Hepatocyte (in vitro differentiated cells): ENCODE measurements at regions not wholly inside any gene's neighbourhood (a gene's known extent, or its start where the extent isn't known, plus 50 kb on each side); places are given as distances from the start of the nearest gene placed in this dataset.

ENCODE experiments used
- DNase-seq: peaks from one replicate; pipeline ENCODE4 v3.0.0-alpha.2; 2016; ENCODE audit warnings: low spot score
- H2AFZ ChIP-seq: fragments of 200-600 bp; sonication (generic); 2 replicates; pipeline ENCODE4 v1.6.0; 2016; ENCODE audit warnings: antibody characterized with exemption, mild to moderate bottlenecking
- H3K27ac ChIP-seq: fragments of 200-600 bp; sonication (generic); 2 replicates; pipeline ENCODE4 v1.5.1; 2016; ENCODE audit warnings: mild to moderate bottlenecking
- H3K27me3 ChIP-seq: fragments of 200-600 bp; sonication (generic); 2 replicates; pipeline ENCODE4 v1.6.1; 2016
- H3K36me3 ChIP-seq: fragments of 200-600 bp; sonication (generic); replicated peaks from 2 replicates; pipeline ENCODE4 v1.5.1; 2016; ENCODE audit warnings: low read depth; ENCODE audit not compliant: insufficient read depth
- H3K4me1 ChIP-seq: fragments of 200-600 bp; sonication (generic); 2 replicates; pipeline ENCODE4 v1.5.1; 2016; ENCODE audit warnings: mild to moderate bottlenecking, moderate library complexity; ENCODE audit not compliant: insufficient read depth
- H3K4me2 ChIP-seq: fragments of 200-600 bp; sonication (generic); 2 replicates; pipeline ENCODE4 v1.6.0; 2016
- H3K4me3 ChIP-seq: fragments of 200-600 bp; sonication (generic); 2 replicates; pipeline ENCODE4 v1.5.1; 2016; ENCODE audit warnings: mild to moderate bottlenecking
- H3K79me2 ChIP-seq: fragments of 200-600 bp; sonication (generic); 2 replicates; pipeline ENCODE4 v1.6.0; 2017; ENCODE audit warnings: mild to moderate bottlenecking
- H3K9me2 ChIP-seq: fragments of 200-600 bp; sonication (generic); replicated peaks from 2 replicates; pipeline ENCODE4 v1.6.0; 2017; ENCODE audit warnings: mild to moderate bottlenecking; ENCODE audit not compliant: insufficient read depth
- H3K9me3 ChIP-seq: fragments of 200-600 bp; sonication (generic); 2 replicates; pipeline ENCODE4 v1.5.1; 2016; ENCODE audit warnings: low read depth, mild to moderate bottlenecking
- H4K20me1 ChIP-seq: fragments of 200-600 bp; sonication (generic); 2 replicates; pipeline ENCODE4 v1.6.0; 2016; ENCODE audit warnings: mild to moderate bottlenecking; ENCODE audit not compliant: insufficient read depth, poor library complexity, severe bottlenecking
- EZH2 ChIP-seq: fragments of 200-600 bp; sonication (generic); IDR thresholded peaks from 2 replicates; pipeline ENCODE4 v1.6.1; 2016; ENCODE audit warnings: antibody characterized with exemption, mild to moderate bottlenecking, borderline replicate concordance
- EZH2phosphoT487 ChIP-seq: fragments of 200-600 bp; sonication (generic); IDR thresholded peaks from one replicate; pipeline ENCODE4 v1.6.1; 2018; ENCODE audit warnings: antibody characterized with exemption, mild to moderate bottlenecking, low read depth, moderate library complexity; ENCODE audit not compliant: unreplicated experiment, severe bottlenecking
- WGBS: methylation state at CpG from one replicate; pipeline ENCODE4 v1.1.6; 2016; ENCODE audit warnings: low lambda C conversion rate; ENCODE audit errors: missing lambda C conversion rate; 5-methylcytosine and 5-hydroxymethylcytosine counted together
- TF ChIP-seq, protein P1 (sequence below): fragments of 200-600 bp; sonication (generic); IDR thresholded peaks from 2 replicates; pipeline ENCODE4 v1.5.1; 2016; ENCODE audit warnings: antibody characterized with exemption, mild to moderate bottlenecking; ENCODE audit not compliant: poor library complexity

DNA sequence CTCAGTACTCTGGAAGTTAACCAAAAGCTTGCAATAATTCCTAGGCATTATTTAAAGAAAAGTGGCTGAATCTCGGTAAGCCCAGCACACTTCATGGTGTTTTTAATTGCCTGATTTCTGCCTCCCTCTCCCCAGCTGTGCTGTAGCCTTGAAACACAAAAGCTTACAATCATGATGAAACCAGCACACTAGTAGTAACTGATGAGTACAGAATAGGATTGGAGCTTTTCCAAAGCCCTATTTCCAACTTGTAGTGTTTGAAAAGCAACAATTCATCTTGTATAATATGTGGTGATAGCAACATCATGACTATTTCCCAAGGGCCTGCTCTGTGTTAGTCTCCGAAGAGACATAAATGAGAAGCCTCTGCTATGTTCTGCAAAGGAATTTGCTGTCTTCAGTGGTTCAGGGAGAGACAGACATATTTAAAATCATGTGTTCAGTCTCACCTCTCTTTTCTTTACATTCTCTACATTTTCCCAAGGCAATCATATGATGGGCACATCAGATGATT lies 1015.0 kb downstream of the BCL11A start:
- TF ChIP-seq EZH2 (no peak), EZH2phosphoT487 (no peak)
- TF ChIP-seq, protein P1, sequence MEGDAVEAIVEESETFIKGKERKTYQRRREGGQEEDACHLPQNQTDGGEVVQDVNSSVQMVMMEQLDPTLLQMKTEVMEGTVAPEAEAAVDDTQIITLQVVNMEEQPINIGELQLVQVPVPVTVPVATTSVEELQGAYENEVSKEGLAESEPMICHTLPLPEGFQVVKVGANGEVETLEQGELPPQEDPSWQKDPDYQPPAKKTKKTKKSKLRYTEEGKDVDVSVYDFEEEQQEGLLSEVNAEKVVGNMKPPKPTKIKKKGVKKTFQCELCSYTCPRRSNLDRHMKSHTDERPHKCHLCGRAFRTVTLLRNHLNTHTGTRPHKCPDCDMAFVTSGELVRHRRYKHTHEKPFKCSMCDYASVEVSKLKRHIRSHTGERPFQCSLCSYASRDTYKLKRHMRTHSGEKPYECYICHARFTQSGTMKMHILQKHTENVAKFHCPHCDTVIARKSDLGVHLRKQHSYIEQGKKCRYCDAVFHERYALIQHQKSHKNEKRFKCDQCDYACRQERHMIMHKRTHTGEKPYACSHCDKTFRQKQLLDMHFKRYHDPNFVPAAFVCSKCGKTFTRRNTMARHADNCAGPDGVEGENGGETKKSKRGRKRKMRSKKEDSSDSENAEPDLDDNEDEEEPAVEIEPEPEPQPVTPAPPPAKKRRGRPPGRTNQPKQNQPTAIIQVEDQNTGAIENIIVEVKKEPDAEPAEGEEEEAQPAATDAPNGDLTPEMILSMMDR = no peak
- DNase-seq = peak; percentile 19
- Histone ChIP-seq H3K27ac (peak overlapping the region; percentile 42), H3K79me2 (no peaks in the 10 kb centered on the region), H3K4me1 (no peaks in the 10 kb centered on the region), H4K20me1 (no peaks in the 10 kb centered on the region), H3K4me2 (peak overlapping the region; percentile 16), H2AFZ (no peak overlapping the region), H3K27me3 (no peaks in the 10 kb centered on the region), H3K36me3 (no peaks in the 10 kb centered on the region), H3K9me2 (no peaks in the 10 kb centered on the region), H3K9me3 (no peaks in the 10 kb centered on the region), H3K4me3 (no peak overlapping the region)
- 79% methylated on average over 2 of the region's 2 CpGs for WGBS

DNA sequence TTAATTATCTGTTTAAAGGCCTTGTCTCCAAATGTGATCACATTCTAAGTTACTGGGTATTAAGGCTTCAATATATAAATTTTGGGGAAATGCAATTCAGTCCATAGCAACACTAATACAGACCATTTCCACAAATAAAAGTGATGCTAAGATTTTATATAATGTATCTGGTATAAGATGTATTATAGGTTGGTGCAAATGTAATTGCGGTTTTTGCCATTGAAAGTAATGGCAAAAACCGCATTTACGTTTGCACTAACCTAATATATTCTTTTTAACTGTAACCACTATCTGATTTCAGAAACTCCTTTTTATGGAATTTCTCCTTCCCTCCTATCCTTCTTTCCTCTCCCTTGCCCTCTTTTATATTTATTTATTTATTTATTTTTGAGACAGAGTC lies 1020.6 kb downstream of the BCL11A start:
- Histone ChIP-seq H3K4me1 (no peaks in the 10 kb centered on the region), H3K9me3 (no peaks in the 10 kb centered on the region), H3K27ac (no peak overlapping the region), H3K79me2 (no peaks in the 10 kb centered on the region), H3K27me3 (no peaks in the 10 kb centered on the region), H2AFZ (no peak overlapping the region), H3K36me3 (no peaks in the 10 kb centered on the region), H3K9me2 (no peaks in the 10 kb centered on the region), H3K4me3 (no peak overlapping the region), H4K20me1 (no peaks in the 10 kb centered on the region), H3K4me2 (no peak overlapping the region)
- 96% methylated on average over 3 of the region's 3 CpGs for WGBS
- TF ChIP-seq, protein P1 = no peak
- TF ChIP-seq EZH2 (no peak), EZH2phosphoT487 (no peak)
- no peak for DNase-seq

- Histone ChIP-seq H3K4me2 (no peak overlapping the region), H3K27me3 (no peaks in the 10 kb centered on the region), H3K4me1 (no peaks in the 10 kb centered on the region), H3K36me3 (no peaks in the 10 kb centered on the region), H4K20me1 (no peaks in the 10 kb centered on the region), H3K9me2 (no peaks in the 10 kb centered on the region), H3K27ac (no peak overlapping the region), H3K79me2 (no peaks in the 10 kb centered on the region), H2AFZ (no peak overlapping the region), H3K4me3 (no peak overlapping the region), H3K9me3 (no peaks in the 10 kb centered on the region)
- no peak for DNase-seq
- TF ChIP-seq EZH2phosphoT487 (no peak), EZH2 (no peak)
- TF ChIP-seq, protein P1 = no peak
- WGBS = 42% methylated on average over 1 of the region's 1 CpG
These were observed 1023.2 kb downstream of the BCL11A start for GRCh38 chr2:59530258-59530657.

DNA sequence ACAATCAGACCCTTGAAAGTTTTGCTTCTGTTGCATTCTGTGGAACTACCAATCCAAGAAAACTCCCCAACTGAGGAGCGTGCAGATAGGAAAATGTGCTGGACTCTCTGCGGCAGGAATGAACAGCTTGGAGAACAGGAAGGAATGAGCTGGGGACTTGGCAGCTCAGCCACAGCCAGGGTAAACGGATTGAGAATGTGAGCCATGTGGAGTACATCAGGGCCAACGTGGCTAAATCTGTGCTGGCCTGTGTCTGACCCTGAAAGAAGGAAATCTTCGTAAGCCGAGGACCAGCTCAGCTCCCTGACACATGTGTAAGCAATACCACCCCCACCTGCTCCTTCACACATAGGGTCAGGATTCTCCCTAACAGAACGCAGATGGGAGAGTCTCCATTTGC lies 1023.7 kb downstream of the BCL11A start:
- Histone ChIP-seq H3K27ac (no peak overlapping the region), H4K20me1 (no peaks in the 10 kb centered on the region), H3K9me3 (no peaks in the 10 kb centered on the region), H3K79me2 (no peaks in the 10 kb centered on the region), H3K4me1 (no peaks in the 10 kb centered on the region), H3K4me2 (no peak overlapping the region), H3K4me3 (no peak overlapping the region), H3K27me3 (no peaks in the 10 kb centered on the region), H3K9me2 (no peaks in the 10 kb centered on the region), H3K36me3 (no peaks in the 10 kb centered on the region), H2AFZ (no peak overlapping the region)
- WGBS = 61% methylated on average over 7 of the region's 7 CpGs
- DNase-seq = peak; percentile 10
- TF ChIP-seq EZH2 (no peak), EZH2phosphoT487 (no peak)
- TF ChIP-seq, protein P1 = no peak
